ENCODE measurements at regions not wholly inside any gene's neighbourhood (a gene's known extent, or its start where the extent isn't known, plus 50 kb on each side); places are given as distances from the start of the nearest gene placed in this dataset.

- Histone ChIP-seq H3K27ac (ENCODE audit: insufficient read depth, low read depth, low read length) (no peak overlapping the region), H4K20me1 (replicated peaks; ENCODE audit: control insufficient read depth, extremely low read depth, insufficient read depth, low read length) (no peaks in the 10 kb centered on the region), H3K4me3 (replicated peaks in 1 of 3; ENCODE audit: insufficient read depth in 1 of 3, low read depth in 1 of 3, low read length in 3 of 3) (no peak overlapping the region), H3K4me1 (ENCODE audit: control insufficient read depth, extremely low read depth, insufficient read depth, low read length) (no peaks in the 10 kb centered on the region), H3K27me3 (ENCODE audit: control insufficient read depth in 2 of 2, insufficient read depth in 2 of 2, low read length in 2 of 2) (no peaks in the 10 kb centered on the region), H3K4me2 (ENCODE audit: insufficient read depth, low read length) (no peak overlapping the region), H3K9me1 (replicated peaks; ENCODE audit: control insufficient read depth, extremely low read depth, insufficient read depth, low read length) (no peaks in the 10 kb centered on the region), H2AFZ (ENCODE audit: low read depth, low read length) (no peak overlapping the region), H3K9ac (replicated peaks; ENCODE audit: extremely low read depth, insufficient read depth, low read length) (no peak overlapping the region), H3K36me3 (ENCODE audit: control insufficient read depth in 2 of 2, extremely low read depth in 1 of 2, insufficient read depth in 2 of 2, low read length in 2 of 2) (no peaks in the 10 kb centered on the region), H3K79me2 (ENCODE audit: control insufficient read depth, insufficient read depth, low read length) (no peaks in the 10 kb centered on the region), H3K9me3 (replicated peaks; ENCODE audit: control insufficient read depth, insufficient read depth, low read length) (peaks cover 6% of the 10 kb centered on the region)
- TF ChIP-seq, protein P1, sequence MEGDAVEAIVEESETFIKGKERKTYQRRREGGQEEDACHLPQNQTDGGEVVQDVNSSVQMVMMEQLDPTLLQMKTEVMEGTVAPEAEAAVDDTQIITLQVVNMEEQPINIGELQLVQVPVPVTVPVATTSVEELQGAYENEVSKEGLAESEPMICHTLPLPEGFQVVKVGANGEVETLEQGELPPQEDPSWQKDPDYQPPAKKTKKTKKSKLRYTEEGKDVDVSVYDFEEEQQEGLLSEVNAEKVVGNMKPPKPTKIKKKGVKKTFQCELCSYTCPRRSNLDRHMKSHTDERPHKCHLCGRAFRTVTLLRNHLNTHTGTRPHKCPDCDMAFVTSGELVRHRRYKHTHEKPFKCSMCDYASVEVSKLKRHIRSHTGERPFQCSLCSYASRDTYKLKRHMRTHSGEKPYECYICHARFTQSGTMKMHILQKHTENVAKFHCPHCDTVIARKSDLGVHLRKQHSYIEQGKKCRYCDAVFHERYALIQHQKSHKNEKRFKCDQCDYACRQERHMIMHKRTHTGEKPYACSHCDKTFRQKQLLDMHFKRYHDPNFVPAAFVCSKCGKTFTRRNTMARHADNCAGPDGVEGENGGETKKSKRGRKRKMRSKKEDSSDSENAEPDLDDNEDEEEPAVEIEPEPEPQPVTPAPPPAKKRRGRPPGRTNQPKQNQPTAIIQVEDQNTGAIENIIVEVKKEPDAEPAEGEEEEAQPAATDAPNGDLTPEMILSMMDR (IDR thresholded peaks at IDR 0.05; ENCODE audit: extremely low read depth in 1 of 2, insufficient read depth in 1 of 2, low read depth in 1 of 2, low read length in 2 of 2), result no peak
- TF ChIP-seq FOS (IDR thresholded peaks at IDR 0.05; ENCODE audit: borderline replicate concordance, insufficient read depth, low read length) (no peak), GATA2 (IDR thresholded peaks at IDR 0.05; ENCODE audit: insufficient read depth, insufficient read length, low read depth, low read length) (no peak), POLR2A (IDR thresholded peaks at IDR 0.05; ENCODE audit: low read depth, low read length) (no peak), MYC (IDR thresholded peaks at IDR 0.05; ENCODE audit: low read depth, low read length) (no peak), JUN (IDR thresholded peaks at IDR 0.05; ENCODE audit: borderline replicate concordance, insufficient read depth, insufficient read length, low read depth) (no peak), POLR2AphosphoS5 (IDR thresholded peaks at IDR 0.05; ENCODE audit: insufficient read depth, low read depth, low read length) (no peak), EZH2 (IDR thresholded peaks at IDR 0.05; ENCODE audit: borderline replicate concordance, low read depth, low read length, severe bottlenecking) (no peak)
- TF ChIP-seq, protein P2, sequence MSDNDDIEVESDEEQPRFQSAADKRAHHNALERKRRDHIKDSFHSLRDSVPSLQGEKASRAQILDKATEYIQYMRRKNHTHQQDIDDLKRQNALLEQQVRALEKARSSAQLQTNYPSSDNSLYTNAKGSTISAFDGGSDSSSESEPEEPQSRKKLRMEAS (IDR thresholded peaks at IDR 0.05; ENCODE audit: insufficient read depth, insufficient read length), result no peak
- CTCF ChIA-PET, result no interaction called here
- POLR2A ChIA-PET, result no interaction called here
- intact Hi-C loops (cut with micrococcal nuclease), result no loop called here
- no peak for FAIRE-seq
- DNase-seq (ENCODE audit: low read depth, low spot score), result no peak
- dilution Hi-C loops (cut with MboI; ENCODE audit: extremely low pct_ligation_motif_present, low sequenced_read_pairs), result no loop called here
- BruUV-seq (replicated peaks), result no TSS peak
Measured at GRCh38 chr5:166427211-166427610, 1864.2 kb upstream of the WWC1 start.

Measured in endothelial cell of umbilical vein (primary cell).